GM23338 (cell line): ENCODE measurements at regions not wholly inside any gene's neighbourhood (a gene's known extent, or its start where the extent isn't known, plus 50 kb on each side); places are given as distances from the start of the nearest gene placed in this dataset.

Experiments
- ATAC-seq: fragments of 200-7000 bp; cut with Tn5 transposase; 3 replicates; pipeline ENCODE4 v1.9.1; 2020
- DNase-seq: peaks from one replicate; pipeline ENCODE4 v3.0.0-alpha.2; 2015; ENCODE audit warnings: low spot score
- H2AFZ ChIP-seq: fragments of 200-600 bp; sonication (generic); 2 replicates; pipeline ENCODE4 v1.8.0; 2016; ENCODE audit warnings: antibody characterized with exemption, mild to moderate bottlenecking, moderate library complexity
- H3F3A ChIP-seq: fragments of 200-600 bp; sonication (generic); replicated peaks from 2 replicates; pipeline ENCODE4 v1.8.0; 2017; ENCODE audit warnings: antibody characterized with exemption, mixed run types, low read depth
- H3K27ac ChIP-seq: fragments of 200-600 bp; sonication (generic); 2 replicates; pipeline ENCODE4 v1.6.1; 2016; ENCODE audit warnings: low read depth
- H3K27me3 ChIP-seq: fragments of 200-600 bp; sonication (generic); 2 replicates; pipeline ENCODE4 v1.8.0; 2016; ENCODE audit warnings: mild to moderate bottlenecking, mixed run types, moderate library complexity; ENCODE audit not compliant: insufficient read depth
- H3K36me3 ChIP-seq: fragments of 200-600 bp; sonication (generic); 2 replicates; pipeline ENCODE4 v1.8.0; 2016; ENCODE audit warnings: mild to moderate bottlenecking; ENCODE audit not compliant: insufficient read depth
- H3K4me1 ChIP-seq: fragments of 200-600 bp; sonication (generic); 2 replicates; pipeline ENCODE4 v1.8.0; 2016; ENCODE audit warnings: mild to moderate bottlenecking, moderate library complexity; ENCODE audit not compliant: insufficient read depth
- H3K4me2 ChIP-seq: fragments of 200-600 bp; sonication (generic); 2 replicates; pipeline ENCODE4 v1.7.1; 2017; ENCODE audit warnings: mixed run types
- H3K4me3 ChIP-seq: fragments of 200-600 bp; sonication (generic); 2 replicates; pipeline ENCODE4 v1.6.1; 2016; ENCODE audit warnings: mixed run types
- H3K79me2 ChIP-seq: fragments of 200-600 bp; sonication (generic); replicated peaks from 2 replicates; pipeline ENCODE4 v1.8.0; 2017; ENCODE audit warnings: mild to moderate bottlenecking; ENCODE audit not compliant: insufficient read depth
- H3K9me2 ChIP-seq: fragments of 200-600 bp; sonication (generic); 2 replicates; pipeline ENCODE4 v1.8.0; 2017; ENCODE audit not compliant: insufficient read depth
- H4K20me1 ChIP-seq: fragments of 200-600 bp; sonication (generic); replicated peaks from 2 replicates; pipeline ENCODE4 v1.8.0; 2017; ENCODE audit warnings: mild to moderate bottlenecking; ENCODE audit not compliant: insufficient read depth
- H3K27ac Mint-ChIP-seq: 2 replicates; pipeline ENCODE4 v1.8.0; 2020; ENCODE audit warnings: inconsistent platforms, mild to moderate bottlenecking, moderate library complexity, mixed read lengths
- H3K27me3 Mint-ChIP-seq: 3 replicates; pipeline ENCODE4 v1.8.0; 2022; ENCODE audit warnings: low read depth, mild to moderate bottlenecking, moderate library complexity, mixed read lengths, inconsistent platforms; ENCODE audit not compliant: insufficient read depth, poor library complexity
- H3K36me3 Mint-ChIP-seq: 3 replicates; pipeline ENCODE4 v1.8.0; 2021; ENCODE audit warnings: low read depth, mild to moderate bottlenecking, inconsistent platforms, moderate library complexity, mixed read lengths
- H3K4me1 Mint-ChIP-seq: 3 replicates; pipeline ENCODE4 v1.8.0; 2020; ENCODE audit warnings: mild to moderate bottlenecking, inconsistent platforms, mixed read lengths
- H3K4me3 Mint-ChIP-seq: 3 replicates; pipeline ENCODE4 v1.8.0; 2021; ENCODE audit warnings: moderate library complexity, mild to moderate bottlenecking, inconsistent platforms, mixed read lengths
- H3K9me3 Mint-ChIP-seq: 3 replicates; pipeline ENCODE4 v1.8.0; 2020; ENCODE audit warnings: moderate library complexity, mild to moderate bottlenecking, inconsistent platforms, mixed read lengths
- CREB1 ChIP-seq: fragments of 250-450 bp; sonication (Bioruptor Pico); IDR thresholded peaks from 2 replicates; pipeline ENCODE4 v1.5.0; 2020; ENCODE audit warnings: low read depth, mild to moderate bottlenecking, moderate library complexity
- CTCF ChIP-seq, 2 experiments: fragments of 200-600 bp in 1 of 2; sonication (generic) in 1 of 2; conservative IDR thresholded peaks; 2 replicates each; pipeline versions ENCODE4 v1.5.1 to v1.6.1; 2016 to 2017; ENCODE audit warnings: antibody characterized with exemption in 2 of 2, low read depth in 2 of 2, mild to moderate bottlenecking in 2 of 2, moderate library complexity in 1 of 2
- ETS1 ChIP-seq: IDR thresholded peaks from 2 replicates; pipeline ENCODE4 v1.6.1; 2016; ENCODE audit warnings: antibody characterized with exemption
- EZH2 ChIP-seq: fragments of 200-600 bp; sonication (generic); IDR thresholded peaks from one replicate; pipeline ENCODE4 v1.8.0; 2017; ENCODE audit warnings: antibody characterized with exemption, mild to moderate bottlenecking, low read depth; ENCODE audit not compliant: unreplicated experiment
- EZH2phosphoT487 ChIP-seq: fragments of 200-600 bp; sonication (generic); IDR thresholded peaks from one replicate; pipeline ENCODE4 v1.8.1; 2018; ENCODE audit warnings: antibody characterized with exemption; ENCODE audit not compliant: unreplicated experiment
- JUNB ChIP-seq: IDR thresholded peaks from one replicate; pipeline ENCODE4 v1.6.1; 2016; ENCODE audit warnings: antibody characterized with exemption; ENCODE audit not compliant: unreplicated experiment
- NANOG ChIP-seq: IDR thresholded peaks from 2 replicates; pipeline ENCODE4 v1.6.1; 2016; ENCODE audit warnings: antibody characterized with exemption, borderline replicate concordance
- POLR2AphosphoS5 ChIP-seq: IDR thresholded peaks from 2 replicates; pipeline ENCODE4 v1.6.1; 2016; ENCODE audit warnings: antibody characterized with exemption, low read depth
- STAT1 ChIP-seq: IDR thresholded peaks from one replicate; pipeline ENCODE4 v1.6.1; 2016; ENCODE audit warnings: antibody characterized with exemption; ENCODE audit not compliant: unreplicated experiment
- ZNF114 ChIP-seq: fragments of 250-450 bp; sonication (Bioruptor Pico); IDR thresholded peaks from 2 replicates; pipeline ENCODE4 v1.5.0; 2020; ENCODE audit warnings: mild to moderate bottlenecking, moderate library complexity
- ZNF331 ChIP-seq: fragments of 250-450 bp; sonication (Bioruptor Pico); IDR thresholded peaks from 2 replicates; pipeline ENCODE4 v1.5.0; 2020; ENCODE audit warnings: low read depth, mild to moderate bottlenecking, moderate library complexity
- TF ChIP-seq, protein P1 (sequence below): fragments of 250-450 bp; sonication (Bioruptor Pico); IDR thresholded peaks from 2 replicates; pipeline ENCODE4 v1.5.0; 2020; ENCODE audit warnings: mild to moderate bottlenecking, moderate library complexity

- H3K27ac ChIP-seq = no peak overlapping the region
Observed at GRCh38 chr1:21349693-21350092, 59.4 kb upstream of the ECE1 start.

DNA sequence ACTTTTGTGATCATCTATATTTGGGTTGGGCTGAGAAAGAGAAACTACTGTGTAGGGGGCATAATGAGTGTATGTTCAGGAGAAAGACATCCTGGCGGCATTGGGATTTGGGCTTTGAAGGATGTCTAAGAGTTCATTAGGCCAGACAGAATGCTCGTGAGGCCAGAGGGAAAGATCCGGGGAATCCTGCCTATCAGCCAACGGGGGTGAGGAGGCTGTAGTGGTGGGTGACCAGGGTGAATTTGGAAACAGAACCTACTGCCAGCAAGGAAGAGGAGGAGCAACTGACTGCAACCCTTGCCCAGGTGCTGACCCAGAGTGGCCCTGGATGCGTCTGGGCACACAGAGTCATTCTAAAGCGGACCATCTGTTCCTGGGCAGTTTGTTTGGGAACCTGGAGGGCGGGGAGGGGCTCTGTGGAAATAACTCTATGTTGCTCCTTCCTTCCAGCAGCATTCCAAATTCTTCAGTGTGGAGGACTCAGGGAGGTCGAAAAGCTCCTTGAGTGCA, 56.9 kb upstream of the ECE1 start:
- Mint-ChIP-seq H3K27ac (no peak overlapping the region), H3K4me3 (no peak overlapping the region), H3K9me3 (no peaks in the 10 kb centered on the region), H3K36me3 (no peaks in the 10 kb centered on the region), H3K4me1 (peaks cover 13% of the 10 kb centered on the region), H3K27me3 (peaks cover 23% of the 10 kb centered on the region)
- Histone ChIP-seq H3K4me2 (no peak overlapping the region), H4K20me1 (no peaks in the 10 kb centered on the region; the same call in 1 of the 2 replicates), H3K9me2 (no peaks in the 10 kb centered on the region), H3K4me3 (no peak overlapping the region), H3K27me3 (peaks cover 32% of the 10 kb centered on the region), H3K36me3 (no peaks in the 10 kb centered on the region), H3K27ac (no peak overlapping the region), H2AFZ (no peak overlapping the region; the same call in 1 of the 2 replicates), H3K4me1 (peaks cover 12% of the 10 kb centered on the region; the same call in 1 of the 2 replicates), H3K79me2 (peaks cover 20% of the 10 kb centered on the region; the same call in 1 of the 2 replicates), H3F3A (no peaks in the 10 kb centered on the region)
- ATAC-seq (no peak), DNase-seq (no peak)
- TF ChIP-seq POLR2AphosphoS5 (no peak), CREB1 (CRISPR knock-in tag) (no peak), ZNF114 (CRISPR knock-in tag) (no peak), JUNB (no peak), ETS1 (no peak), NANOG (no peak), CTCF (conservative IDR thresholded peaks at IDR 0.05; ENCODE audit: low read depth in 2 of 2) (no peak), EZH2phosphoT487 (no peak), EZH2 (no peak), ZNF331 (CRISPR knock-in tag) (no peak), STAT1 (no peak)
- TF ChIP-seq, protein P1, sequence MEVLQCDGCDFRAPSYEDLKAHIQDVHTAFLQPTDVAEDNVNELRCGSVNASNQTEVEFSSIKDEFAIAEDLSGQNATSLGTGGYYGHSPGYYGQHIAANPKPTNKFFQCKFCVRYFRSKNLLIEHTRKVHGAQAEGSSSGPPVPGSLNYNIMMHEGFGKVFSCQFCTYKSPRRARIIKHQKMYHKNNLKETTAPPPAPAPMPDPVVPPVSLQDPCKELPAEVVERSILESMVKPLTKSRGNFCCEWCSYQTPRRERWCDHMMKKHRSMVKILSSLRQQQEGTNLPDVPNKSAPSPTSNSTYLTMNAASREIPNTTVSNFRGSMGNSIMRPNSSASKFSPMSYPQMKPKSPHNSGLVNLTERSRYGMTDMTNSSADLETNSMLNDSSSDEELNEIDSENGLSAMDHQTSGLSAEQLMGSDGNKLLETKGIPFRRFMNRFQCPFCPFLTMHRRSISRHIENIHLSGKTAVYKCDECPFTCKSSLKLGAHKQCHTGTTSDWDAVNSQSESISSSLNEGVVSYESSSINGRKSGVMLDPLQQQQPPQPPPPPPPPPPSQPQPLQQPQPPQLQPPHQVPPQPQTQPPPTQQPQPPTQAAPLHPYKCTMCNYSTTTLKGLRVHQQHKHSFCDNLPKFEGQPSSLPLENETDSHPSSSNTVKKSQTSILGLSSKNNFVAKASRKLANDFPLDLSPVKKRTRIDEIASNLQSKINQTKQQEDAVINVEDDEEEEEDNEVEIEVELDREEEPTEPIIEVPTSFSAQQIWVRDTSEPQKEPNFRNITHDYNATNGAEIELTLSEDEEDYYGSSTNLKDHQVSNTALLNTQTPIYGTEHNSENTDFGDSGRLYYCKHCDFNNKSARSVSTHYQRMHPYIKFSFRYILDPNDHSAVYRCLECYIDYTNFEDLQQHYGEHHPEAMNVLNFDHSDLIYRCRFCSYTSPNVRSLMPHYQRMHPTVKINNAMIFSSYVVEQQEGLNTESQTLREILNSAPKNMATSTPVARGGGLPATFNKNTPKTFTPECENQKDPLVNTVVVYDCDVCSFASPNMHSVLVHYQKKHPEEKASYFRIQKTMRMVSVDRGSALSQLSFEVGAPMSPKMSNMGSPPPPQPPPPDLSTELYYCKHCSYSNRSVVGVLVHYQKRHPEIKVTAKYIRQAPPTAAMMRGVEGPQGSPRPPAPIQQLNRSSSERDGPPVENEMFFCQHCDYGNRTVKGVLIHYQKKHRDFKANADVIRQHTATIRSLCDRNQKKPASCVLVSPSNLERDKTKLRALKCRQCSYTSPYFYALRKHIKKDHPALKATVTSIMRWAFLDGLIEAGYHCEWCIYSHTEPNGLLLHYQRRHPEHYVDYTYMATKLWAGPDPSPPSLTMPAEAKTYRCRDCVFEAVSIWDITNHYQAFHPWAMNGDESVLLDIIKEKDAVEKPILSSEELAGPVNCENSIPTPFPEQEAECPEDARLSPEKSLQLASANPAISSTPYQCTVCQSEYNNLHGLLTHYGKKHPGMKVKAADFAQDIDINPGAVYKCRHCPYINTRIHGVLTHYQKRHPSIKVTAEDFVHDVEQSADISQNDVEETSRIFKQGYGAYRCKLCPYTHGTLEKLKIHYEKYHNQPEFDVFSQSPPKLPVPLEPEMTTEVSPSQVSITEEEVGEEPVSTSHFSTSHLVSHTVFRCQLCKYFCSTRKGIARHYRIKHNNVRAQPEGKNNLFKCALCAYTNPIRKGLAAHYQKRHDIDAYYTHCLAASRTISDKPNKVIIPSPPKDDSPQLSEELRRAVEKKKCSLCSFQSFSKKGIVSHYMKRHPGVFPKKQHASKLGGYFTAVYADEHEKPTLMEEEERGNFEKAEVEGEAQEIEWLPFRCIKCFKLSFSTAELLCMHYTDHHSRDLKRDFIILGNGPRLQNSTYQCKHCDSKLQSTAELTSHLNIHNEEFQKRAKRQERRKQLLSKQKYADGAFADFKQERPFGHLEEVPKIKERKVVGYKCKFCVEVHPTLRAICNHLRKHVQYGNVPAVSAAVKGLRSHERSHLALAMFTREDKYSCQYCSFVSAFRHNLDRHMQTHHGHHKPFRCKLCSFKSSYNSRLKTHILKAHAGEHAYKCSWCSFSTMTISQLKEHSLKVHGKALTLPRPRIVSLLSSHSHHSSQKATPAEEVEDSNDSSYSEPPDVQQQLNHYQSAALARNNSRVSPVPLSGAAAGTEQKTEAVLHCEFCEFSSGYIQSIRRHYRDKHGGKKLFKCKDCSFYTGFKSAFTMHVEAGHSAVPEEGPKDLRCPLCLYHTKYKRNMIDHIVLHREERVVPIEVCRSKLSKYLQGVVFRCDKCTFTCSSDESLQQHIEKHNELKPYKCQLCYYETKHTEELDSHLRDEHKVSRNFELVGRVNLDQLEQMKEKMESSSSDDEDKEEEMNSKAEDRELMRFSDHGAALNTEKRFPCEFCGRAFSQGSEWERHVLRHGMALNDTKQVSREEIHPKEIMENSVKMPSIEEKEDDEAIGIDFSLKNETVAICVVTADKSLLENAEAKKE (CRISPR knock-in tag) = no peak

More at GRCh38 chr1:21349693-21350092, 59.4 kb upstream of the ECE1 start:
- Mint-ChIP-seq H3K4me1 (peaks cover 4% of the 10 kb centered on the region; the same call in 2 of the 3 replicates), H3K9me3 (no peaks in the 10 kb centered on the region), H3K27ac (no peak overlapping the region), H3K36me3 (no peaks in the 10 kb centered on the region), H3K4me3 (no peak overlapping the region), H3K27me3 (peaks cover 2% of the 10 kb centered on the region)
- no peak for TF ChIP-seq STAT1
- no peak for TF ChIP-seq CREB1 (CRISPR knock-in tag)
- TF ChIP-seq POLR2AphosphoS5 = no peak
- no peaks in the 10 kb centered on the region for H3K9me2 ChIP-seq
- 0 out of 2 replicates have a peak, but pooled peaks cover 4% of the 10 kb centered on the region for H3K4me1 ChIP-seq
- no peak overlapping the region for H3K4me2 ChIP-seq
- no peak overlapping the region for H2AFZ ChIP-seq
- no peak overlapping the region for H3K4me3 ChIP-seq
- H3K79me2 ChIP-seq = no peaks in the 10 kb centered on the region
- peaks cover 13% of the 10 kb centered on the region for H3K27me3 ChIP-seq
- DNase-seq (no peak), ATAC-seq (no peak)
- no peaks in the 10 kb centered on the region for H3F3A ChIP-seq
- no peaks in the 10 kb centered on the region for H3K36me3 ChIP-seq
- no peaks in the 10 kb centered on the region for H4K20me1 ChIP-seq
